ENCODE measurements at regions not wholly inside any gene's neighbourhood (a gene's known extent, or its start where the extent isn't known, plus 50 kb on each side); places are given as distances from the start of the nearest gene placed in this dataset.

DNA sequence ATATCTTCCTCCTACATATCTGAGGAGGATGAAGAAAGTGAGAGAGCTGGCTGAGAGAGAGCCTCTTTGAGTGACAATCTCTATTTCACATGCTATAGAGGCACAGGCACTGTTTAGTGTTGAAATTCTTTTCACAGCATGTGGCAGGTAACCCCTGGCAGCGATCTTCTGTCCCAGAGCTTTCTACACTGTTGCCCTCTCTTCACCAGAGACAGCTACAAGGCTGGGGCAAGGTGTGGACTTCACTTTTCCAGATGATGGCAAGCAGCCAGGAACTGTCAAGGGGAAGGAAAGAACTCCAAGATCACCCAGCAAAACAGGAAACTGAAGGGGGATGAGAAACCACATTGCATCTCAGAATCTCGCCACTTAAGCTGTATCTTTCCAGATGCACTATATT is 205.2 kb downstream of the CAAP1 start:
- no peak overlapping the region for H3K4me3 ChIP-seq (ENCODE audit: low read depth, poor library complexity, severe bottlenecking)
- DNase-seq (ENCODE audit: low spot score in 2 of 2) = no peak
- intact Hi-C loops (cut with DNase I; ENCODE audit: low total_unique reads) = no loop called here
- no peak for TF ChIP-seq POLR2A (IDR thresholded peaks at IDR 0.05)
- TF ChIP-seq, protein P1, sequence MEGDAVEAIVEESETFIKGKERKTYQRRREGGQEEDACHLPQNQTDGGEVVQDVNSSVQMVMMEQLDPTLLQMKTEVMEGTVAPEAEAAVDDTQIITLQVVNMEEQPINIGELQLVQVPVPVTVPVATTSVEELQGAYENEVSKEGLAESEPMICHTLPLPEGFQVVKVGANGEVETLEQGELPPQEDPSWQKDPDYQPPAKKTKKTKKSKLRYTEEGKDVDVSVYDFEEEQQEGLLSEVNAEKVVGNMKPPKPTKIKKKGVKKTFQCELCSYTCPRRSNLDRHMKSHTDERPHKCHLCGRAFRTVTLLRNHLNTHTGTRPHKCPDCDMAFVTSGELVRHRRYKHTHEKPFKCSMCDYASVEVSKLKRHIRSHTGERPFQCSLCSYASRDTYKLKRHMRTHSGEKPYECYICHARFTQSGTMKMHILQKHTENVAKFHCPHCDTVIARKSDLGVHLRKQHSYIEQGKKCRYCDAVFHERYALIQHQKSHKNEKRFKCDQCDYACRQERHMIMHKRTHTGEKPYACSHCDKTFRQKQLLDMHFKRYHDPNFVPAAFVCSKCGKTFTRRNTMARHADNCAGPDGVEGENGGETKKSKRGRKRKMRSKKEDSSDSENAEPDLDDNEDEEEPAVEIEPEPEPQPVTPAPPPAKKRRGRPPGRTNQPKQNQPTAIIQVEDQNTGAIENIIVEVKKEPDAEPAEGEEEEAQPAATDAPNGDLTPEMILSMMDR (IDR thresholded peaks at IDR 0.05) = no peak
- WGBS, 2 donors = 34 to 47% methylated on average over 2 of the region's 2 CpGs

- TF ChIP-seq POLR2A (IDR thresholded peaks at IDR 0.05) = no peak
- TF ChIP-seq, protein P1 (IDR thresholded peaks at IDR 0.05) = no peak
- 85% methylated on average over 2 of the region's 2 CpGs for WGBS, 2 donors
- no peak for DNase-seq (ENCODE audit: low spot score in 2 of 2)
- intact Hi-C loops (cut with DNase I; ENCODE audit: low total_unique reads) = no loop called here
- no peak overlapping the region for H3K4me3 ChIP-seq (ENCODE audit: low read depth, poor library complexity, severe bottlenecking)
Observed at GRCh38 chr9:26685818-26686217, 206.8 kb downstream of the CAAP1 start.

DNA sequence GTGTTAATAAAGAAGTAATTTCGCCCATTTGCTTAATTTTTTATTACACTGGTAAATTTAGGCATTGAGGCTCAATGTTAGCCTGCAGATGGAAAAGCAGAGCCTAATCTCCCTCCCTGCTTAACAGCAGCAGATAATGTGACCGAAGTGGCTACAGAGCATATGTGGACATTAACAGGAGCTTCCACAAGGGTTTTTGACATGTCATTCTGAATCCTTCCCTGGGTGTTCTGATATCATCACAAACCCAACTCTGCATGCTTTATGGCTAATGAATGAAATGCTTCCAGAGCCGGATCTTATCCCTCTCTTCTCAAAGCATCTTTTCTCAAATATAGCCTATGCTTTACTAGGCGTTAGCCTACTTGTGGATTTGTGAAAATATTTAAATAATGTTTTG is 208.6 kb downstream of the CAAP1 start:
- no peak for TF ChIP-seq POLR2A (IDR thresholded peaks at IDR 0.05)
- TF ChIP-seq, protein P1 (IDR thresholded peaks at IDR 0.05) = no peak
- intact Hi-C loops (cut with DNase I; ENCODE audit: low total_unique reads) = no loop called here
- WGBS, 2 donors = 89% methylated on average over 4 of the region's 4 CpGs
- DNase-seq (ENCODE audit: low spot score in 2 of 2) = no peak
- H3K4me3 ChIP-seq (ENCODE audit: low read depth, poor library complexity, severe bottlenecking) = no peak overlapping the region

DNA sequence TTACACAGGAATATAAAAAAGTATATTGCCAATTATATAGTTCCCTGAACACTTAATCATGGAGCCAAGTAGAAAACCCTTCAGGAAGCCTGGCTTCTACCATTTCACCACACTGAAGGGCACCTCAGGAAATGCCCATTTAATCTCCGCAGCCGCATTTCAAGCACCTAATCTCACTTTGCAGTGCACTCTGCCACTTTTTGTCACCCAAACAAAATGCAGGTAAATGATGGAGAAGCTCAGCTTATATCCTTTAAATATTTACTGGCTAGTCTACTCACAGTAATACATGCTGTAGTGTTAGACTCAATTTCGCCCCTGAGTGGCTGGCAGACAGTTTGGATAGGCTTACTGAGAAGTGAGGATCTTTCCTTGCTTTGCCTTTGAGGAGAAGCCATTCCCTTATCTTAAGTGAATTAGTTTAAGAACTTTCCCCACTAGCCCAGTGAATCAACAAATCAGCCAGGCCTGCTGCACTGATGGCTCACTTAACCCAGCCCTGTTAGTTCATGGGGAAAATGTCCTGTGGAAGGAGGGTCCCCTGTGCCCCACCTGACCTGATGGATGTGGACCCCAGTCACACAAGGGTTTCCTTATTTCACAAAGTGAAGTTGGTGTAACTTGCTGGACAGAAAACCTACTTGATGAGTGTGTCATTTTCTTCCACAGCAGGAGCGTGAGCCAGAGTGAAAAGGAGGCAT is 209.7 kb downstream of the CAAP1 start:
- DNase-seq (ENCODE audit: low spot score in 2 of 2) = no peak
- TF ChIP-seq POLR2A (IDR thresholded peaks at IDR 0.05) = no peak
- TF ChIP-seq, protein P1 (IDR thresholded peaks at IDR 0.05) = no peak
- 74 to 78% methylated on average over 4 of the region's 4 CpGs for WGBS, 2 donors
- no peak overlapping the region for H3K4me3 ChIP-seq (ENCODE audit: low read depth, poor library complexity, severe bottlenecking)
- intact Hi-C loops (cut with DNase I; ENCODE audit: low total_unique reads) = no loop called here

- 63 to 66% methylated on average over 4 of the region's 4 CpGs for WGBS, 2 donors
Observed at GRCh38 chr9:26682041-26682440, 210.6 kb downstream of the CAAP1 start.

More at GRCh38 chr9:26682041-26682440, 210.6 kb downstream of the CAAP1 start:
- H3K4me3 ChIP-seq (ENCODE audit: low read depth, poor library complexity, severe bottlenecking) = no peak overlapping the region
- intact Hi-C loops (cut with DNase I; ENCODE audit: low total_unique reads) = no loop called here
- TF ChIP-seq POLR2A (IDR thresholded peaks at IDR 0.05) = no peak
- TF ChIP-seq, protein P1 (IDR thresholded peaks at IDR 0.05) = no peak
- no peak for DNase-seq (ENCODE audit: low spot score in 2 of 2)

All from lower leg skin (tissue), 4 donors.